ENCODE measurements at regions not wholly inside any gene's neighbourhood (a gene's known extent, or its start where the extent isn't known, plus 50 kb on each side); places are given as distances from the start of the nearest gene placed in this dataset.

DNA sequence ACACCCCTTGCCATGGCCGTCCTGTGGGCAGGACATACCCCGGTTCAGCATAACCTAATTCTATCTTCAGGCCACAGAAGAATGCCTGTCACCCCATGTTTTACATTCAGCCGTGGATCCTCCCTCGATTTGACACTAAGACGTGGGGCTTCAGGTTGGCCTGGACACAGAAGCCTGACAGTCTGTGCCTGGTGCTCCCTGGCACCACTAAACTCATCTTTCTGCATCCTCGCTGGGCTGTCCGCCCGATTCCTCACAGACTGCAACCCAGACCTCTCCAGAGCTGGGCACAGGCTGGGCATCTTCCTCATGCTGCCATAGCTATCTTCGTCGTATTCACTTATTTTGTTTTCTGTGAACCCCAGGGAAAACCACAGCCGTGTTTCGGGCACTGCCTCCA, 117.8 kb upstream of the IQSEC1 start:
- Mint-ChIP-seq H3K27me3 (peaks cover 25% of the 10 kb centered on the region), H3K4me1 (ENCODE audit: unreplicated experiment) (peaks cover 15% of the 10 kb centered on the region), H3K36me3 (no peaks in the 10 kb centered on the region), H3K9me3 (no peaks in the 10 kb centered on the region), H3K4me3 (no peak overlapping the region), H3K27ac (no peak overlapping the region)
- TF ChIP-seq, protein P1, sequence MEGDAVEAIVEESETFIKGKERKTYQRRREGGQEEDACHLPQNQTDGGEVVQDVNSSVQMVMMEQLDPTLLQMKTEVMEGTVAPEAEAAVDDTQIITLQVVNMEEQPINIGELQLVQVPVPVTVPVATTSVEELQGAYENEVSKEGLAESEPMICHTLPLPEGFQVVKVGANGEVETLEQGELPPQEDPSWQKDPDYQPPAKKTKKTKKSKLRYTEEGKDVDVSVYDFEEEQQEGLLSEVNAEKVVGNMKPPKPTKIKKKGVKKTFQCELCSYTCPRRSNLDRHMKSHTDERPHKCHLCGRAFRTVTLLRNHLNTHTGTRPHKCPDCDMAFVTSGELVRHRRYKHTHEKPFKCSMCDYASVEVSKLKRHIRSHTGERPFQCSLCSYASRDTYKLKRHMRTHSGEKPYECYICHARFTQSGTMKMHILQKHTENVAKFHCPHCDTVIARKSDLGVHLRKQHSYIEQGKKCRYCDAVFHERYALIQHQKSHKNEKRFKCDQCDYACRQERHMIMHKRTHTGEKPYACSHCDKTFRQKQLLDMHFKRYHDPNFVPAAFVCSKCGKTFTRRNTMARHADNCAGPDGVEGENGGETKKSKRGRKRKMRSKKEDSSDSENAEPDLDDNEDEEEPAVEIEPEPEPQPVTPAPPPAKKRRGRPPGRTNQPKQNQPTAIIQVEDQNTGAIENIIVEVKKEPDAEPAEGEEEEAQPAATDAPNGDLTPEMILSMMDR (conservative IDR thresholded peaks at IDR 0.05): no peak
- DNase-seq (ENCODE audit: extremely low spot score, unreplicated experiment): no peak

DNA sequence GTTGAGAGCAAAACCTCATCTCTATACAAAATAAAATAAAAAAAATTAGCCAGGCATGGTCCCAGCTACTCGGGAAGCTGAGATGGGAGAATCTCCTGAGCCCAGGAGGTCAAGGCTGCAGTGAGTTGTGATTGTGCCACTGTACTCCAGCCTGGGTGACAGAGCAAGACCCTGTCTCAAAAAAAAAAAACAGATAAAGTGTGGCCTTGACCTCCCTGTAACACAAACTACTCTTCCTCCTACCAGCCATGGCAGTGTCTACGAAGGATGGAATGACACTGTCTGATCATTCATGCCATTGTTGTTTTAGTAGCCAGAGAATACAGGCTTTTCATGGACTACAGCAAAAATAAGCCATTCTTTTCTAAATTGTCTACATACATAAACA, 117.1 kb upstream of the IQSEC1 start:
- no peak for DNase-seq (ENCODE audit: extremely low spot score, unreplicated experiment)
- Mint-ChIP-seq H3K4me3 (no peak overlapping the region), H3K27ac (no peak overlapping the region), H3K36me3 (no peaks in the 10 kb centered on the region), H3K9me3 (no peaks in the 10 kb centered on the region), H3K4me1 (ENCODE audit: unreplicated experiment) (peaks cover 15% of the 10 kb centered on the region), H3K27me3 (peaks cover 22% of the 10 kb centered on the region)
- TF ChIP-seq, protein P1 (conservative IDR thresholded peaks at IDR 0.05): no peak

DNA sequence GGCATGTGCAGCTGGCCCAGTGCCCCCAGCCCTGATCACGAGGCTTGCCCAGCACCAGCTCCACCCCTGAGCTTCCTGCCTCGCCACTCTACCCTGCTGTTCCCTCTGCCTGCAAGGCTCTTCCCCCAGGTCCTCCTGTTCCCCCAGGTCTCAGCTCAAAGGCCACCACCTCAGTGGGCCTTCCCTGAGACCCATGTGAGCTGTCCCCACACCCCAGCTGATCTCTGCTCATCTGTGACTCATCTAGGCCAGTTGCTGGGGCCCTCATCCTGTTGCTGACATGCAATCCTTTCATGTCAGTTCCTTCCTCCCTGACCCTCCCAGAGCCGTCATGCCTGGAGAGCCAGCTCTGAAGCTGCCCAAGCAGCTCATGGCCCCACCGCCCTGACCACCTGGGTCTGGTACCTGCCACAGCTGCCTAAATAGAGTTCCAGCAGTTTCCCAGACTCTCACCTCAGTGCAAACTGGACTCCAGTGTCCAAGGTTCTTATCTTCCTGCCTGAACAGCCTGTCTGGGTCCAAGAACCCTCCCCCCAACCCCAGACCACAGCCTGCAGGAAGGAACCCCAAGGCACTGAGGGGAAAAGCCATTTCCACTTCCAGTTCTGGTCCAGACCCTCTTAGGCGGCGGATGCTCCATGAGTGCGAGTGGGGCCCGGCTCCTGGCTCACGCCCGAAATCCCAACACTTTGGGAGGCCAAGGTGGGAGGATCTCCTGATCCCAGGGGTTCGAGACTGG, 116.6 kb upstream of the IQSEC1 start:
- H3K9me3 Mint-ChIP-seq: no peaks in the 10 kb centered on the region
- H3K27ac Mint-ChIP-seq: no peak overlapping the region
- no peaks in the 10 kb centered on the region for H3K36me3 Mint-ChIP-seq
- DNase-seq (ENCODE audit: extremely low spot score, unreplicated experiment): no peak
- peaks cover 22% of the 10 kb centered on the region for H3K27me3 Mint-ChIP-seq
- H3K4me1 Mint-ChIP-seq (ENCODE audit: unreplicated experiment): peaks cover 12% of the 10 kb centered on the region
- TF ChIP-seq, protein P1 (conservative IDR thresholded peaks at IDR 0.05): no peak
- no peak overlapping the region for H3K4me3 Mint-ChIP-seq

DNA sequence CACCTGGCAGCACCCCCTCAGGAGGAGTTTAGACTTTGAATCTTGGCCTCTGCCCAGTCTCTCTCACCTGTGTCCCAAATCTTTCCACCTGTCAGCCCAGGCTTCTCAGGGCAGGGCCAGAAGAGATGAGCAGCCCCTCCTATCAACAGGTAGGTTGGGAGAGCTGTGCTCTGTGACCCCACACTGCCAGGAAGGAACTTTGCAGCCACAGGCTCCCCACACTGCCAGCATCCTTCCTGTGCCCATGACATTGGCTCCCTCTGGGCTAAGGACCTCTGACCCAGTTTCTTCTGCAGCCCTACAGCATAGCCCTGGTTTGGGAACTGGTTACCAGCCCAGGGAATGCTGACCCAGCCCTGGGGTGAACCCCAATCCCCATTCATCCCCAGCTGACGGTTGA, 115.7 kb upstream of the IQSEC1 start:
- Mint-ChIP-seq H3K4me1 (ENCODE audit: unreplicated experiment) (peaks cover 8% of the 10 kb centered on the region), H3K9me3 (peaks cover 7% of the 10 kb centered on the region), H3K36me3 (no peaks in the 10 kb centered on the region), H3K27me3 (peaks cover 30% of the 10 kb centered on the region), H3K4me3 (no peak overlapping the region), H3K27ac (no peak overlapping the region)
- no peak for DNase-seq (ENCODE audit: extremely low spot score, unreplicated experiment)
- TF ChIP-seq, protein P1 (conservative IDR thresholded peaks at IDR 0.05): no peak

DNA sequence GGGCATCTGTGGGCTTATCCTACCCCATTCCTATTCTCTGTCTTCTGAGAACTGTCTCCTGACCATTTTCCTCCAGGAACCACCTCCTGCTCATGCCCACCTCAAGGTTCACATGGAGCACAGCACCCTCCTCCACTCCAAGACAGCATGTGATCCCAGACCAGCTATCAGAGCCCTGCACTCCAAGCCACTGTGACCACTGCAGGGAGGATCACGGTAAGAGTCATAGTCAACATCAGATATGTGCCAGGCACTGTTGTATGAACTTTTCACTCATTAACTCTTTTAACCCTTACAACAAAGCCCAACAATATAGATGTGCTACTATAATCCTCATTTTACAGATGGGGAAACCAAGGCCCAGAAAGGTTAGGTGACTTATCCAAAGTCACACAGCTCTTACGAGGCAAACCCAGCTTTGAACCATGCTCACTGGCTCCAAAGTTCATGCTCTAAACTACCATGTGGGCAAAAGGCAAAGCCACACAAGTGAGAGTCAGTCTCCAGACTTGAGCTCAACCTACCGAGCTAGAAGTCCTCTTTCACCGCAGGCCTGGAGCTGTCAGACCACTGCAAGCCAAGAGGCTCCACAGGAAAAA, 115.1 kb upstream of the IQSEC1 start:
- Mint-ChIP-seq H3K4me1 (ENCODE audit: unreplicated experiment) (peaks cover under 1% of the 10 kb centered on the region), H3K27ac (no peak overlapping the region), H3K4me3 (no peak overlapping the region), H3K9me3 (peaks cover 9% of the 10 kb centered on the region), H3K27me3 (peaks cover 27% of the 10 kb centered on the region), H3K36me3 (no peaks in the 10 kb centered on the region)
- TF ChIP-seq, protein P1 (conservative IDR thresholded peaks at IDR 0.05): no peak
- no peak for DNase-seq (ENCODE audit: extremely low spot score, unreplicated experiment)
